LNCAP (cell line): ENCODE measurements at regions not wholly inside any gene's neighbourhood (a gene's known extent, or its start where the extent isn't known, plus 50 kb on each side); places are given as distances from the start of the nearest gene placed in this dataset.
A peak's percentile ranks its signal among the peaks of the same experiment; 100 is the strongest.

Experiments
- TF ChIP-seq, protein P1 (sequence below): fragments of 450-650 bp; IDR thresholded peaks from 2 replicates; pipeline ENCODE4 v1.5.1; 2017; ENCODE audit warnings: mild to moderate bottlenecking

DNA sequence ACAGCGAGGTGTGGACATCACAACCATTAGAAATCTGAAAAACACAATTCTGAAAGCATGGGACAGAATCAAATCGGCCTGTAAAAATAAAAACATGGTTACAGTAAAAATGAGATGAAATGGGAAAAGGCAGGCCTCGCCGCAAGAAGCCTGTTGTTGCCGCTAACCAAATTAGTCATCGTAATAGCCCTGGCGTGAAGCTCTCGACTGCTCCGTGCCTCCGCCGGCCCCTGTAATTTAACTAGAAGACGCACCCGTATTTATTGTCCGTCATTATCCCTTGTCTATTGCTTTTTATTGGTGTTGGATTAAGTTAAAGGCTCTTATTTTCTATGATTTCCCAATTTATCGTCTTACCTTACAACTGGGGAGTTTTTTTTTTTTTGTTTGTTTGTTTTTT, 334.6 kb upstream of the EEF2KMT start:
- TF ChIP-seq, protein P1, sequence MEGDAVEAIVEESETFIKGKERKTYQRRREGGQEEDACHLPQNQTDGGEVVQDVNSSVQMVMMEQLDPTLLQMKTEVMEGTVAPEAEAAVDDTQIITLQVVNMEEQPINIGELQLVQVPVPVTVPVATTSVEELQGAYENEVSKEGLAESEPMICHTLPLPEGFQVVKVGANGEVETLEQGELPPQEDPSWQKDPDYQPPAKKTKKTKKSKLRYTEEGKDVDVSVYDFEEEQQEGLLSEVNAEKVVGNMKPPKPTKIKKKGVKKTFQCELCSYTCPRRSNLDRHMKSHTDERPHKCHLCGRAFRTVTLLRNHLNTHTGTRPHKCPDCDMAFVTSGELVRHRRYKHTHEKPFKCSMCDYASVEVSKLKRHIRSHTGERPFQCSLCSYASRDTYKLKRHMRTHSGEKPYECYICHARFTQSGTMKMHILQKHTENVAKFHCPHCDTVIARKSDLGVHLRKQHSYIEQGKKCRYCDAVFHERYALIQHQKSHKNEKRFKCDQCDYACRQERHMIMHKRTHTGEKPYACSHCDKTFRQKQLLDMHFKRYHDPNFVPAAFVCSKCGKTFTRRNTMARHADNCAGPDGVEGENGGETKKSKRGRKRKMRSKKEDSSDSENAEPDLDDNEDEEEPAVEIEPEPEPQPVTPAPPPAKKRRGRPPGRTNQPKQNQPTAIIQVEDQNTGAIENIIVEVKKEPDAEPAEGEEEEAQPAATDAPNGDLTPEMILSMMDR: no peak

- TF ChIP-seq, protein P1: no peak
Observed at GRCh38 chr16:5430598-5430997, 333.0 kb upstream of the EEF2KMT start.

GRCh38 chr16:5428932-5429331, 331.3 kb upstream of the EEF2KMT start:
- TF ChIP-seq, protein P1: 0 out of 2 replicates have a peak, but pooled peaks have one; percentile 9

DNA sequence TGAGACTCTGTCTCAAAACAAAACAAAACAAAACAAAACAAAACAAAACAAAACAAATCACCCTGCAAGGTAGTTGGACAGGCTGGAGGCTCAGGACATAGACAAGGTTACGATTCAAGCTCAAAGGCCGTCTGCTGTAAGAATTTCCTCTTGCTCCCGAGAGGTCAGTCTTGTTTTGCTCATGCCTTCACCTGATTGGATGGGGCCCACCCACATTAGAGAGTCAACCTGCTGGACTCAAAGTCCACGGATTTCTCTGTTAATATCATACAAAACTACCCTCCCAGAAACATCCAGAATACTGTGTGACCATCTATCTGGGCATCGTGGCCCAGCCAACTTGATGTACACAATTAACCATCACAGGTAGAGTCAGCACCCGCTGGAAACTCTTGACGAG, 330.0 kb upstream of the EEF2KMT start:
- TF ChIP-seq, protein P1: no peak

GRCh38 chr16:5422643-5423496, 325.3 kb upstream of the EEF2KMT start:
- TF ChIP-seq, protein P1: no peak

DNA sequence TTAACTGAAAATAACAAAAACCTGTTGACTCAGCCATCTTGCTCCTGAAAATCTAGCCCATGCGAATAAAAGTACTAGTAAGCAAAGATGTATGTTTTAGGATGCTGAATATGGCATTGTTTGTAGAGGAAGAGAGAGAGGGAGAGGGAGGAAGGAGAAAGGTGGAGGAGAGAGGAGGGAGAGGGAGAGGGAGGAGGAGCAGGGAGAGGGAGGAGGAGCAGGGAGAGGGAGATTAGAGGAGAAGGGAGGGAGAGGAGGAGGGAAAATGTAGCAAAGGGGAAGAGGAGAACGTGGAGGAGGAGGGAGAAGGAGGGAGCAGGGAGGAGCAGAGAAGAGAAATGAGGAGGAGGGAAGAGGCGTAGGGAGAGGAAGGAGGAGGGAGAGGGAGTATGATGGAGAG, 324.5 kb upstream of the EEF2KMT start:
- TF ChIP-seq, protein P1: no peak

- TF ChIP-seq, protein P1: no peak
Observed at GRCh38 chr16:5416013-5416412, 318.4 kb upstream of the EEF2KMT start.
